Left lung (tissue), 4 donors: ENCODE measurements at regions not wholly inside any gene's neighbourhood (a gene's known extent, or its start where the extent isn't known, plus 50 kb on each side); places are given as distances from the start of the nearest gene placed in this dataset.
"Not testable (repeated sequence)": the region's sequence is repeated elsewhere in the genome, so short reads cannot be mapped to it uniquely, and the experiment has no call there.

Source experiments
- ATAC-seq: fragments of 200-7000 bp; cut with Tn5 transposase; one replicate; pipeline ENCODE4 v1.9.1; 2020; ENCODE audit warnings: moderate library complexity
- DNase-seq, 4 donors: peaks; one replicate each; pipeline ENCODE4 v3.0.0-alpha.2; 2013 to 2020
- H3K27ac ChIP-seq, 2 donors: fragments of 200-600 bp; sonication (generic) in 1 of 2; one replicate each; pipeline versions ENCODE4 v1.5.0 to v1.8.0; 2020 to 2021
- H3K27me3 ChIP-seq, 2 donors: fragments of 200-600 bp; sonication (generic) in 1 of 2; one replicate each; pipeline versions ENCODE4 v1.5.0 to v1.8.0; 2020 to 2021
- H3K36me3 ChIP-seq, 2 donors: fragments of 200-600 bp; sonication (generic) in 1 of 2; one replicate each; pipeline versions ENCODE4 v1.5.0 to v1.8.0; 2020 to 2021
- H3K4me1 ChIP-seq, 2 donors: fragments of 200-600 bp; one replicate each; pipeline ENCODE4 v1.8.0; 2021
- H3K4me3 ChIP-seq, 2 donors: fragments of 200-600 bp; sonication (generic) in 1 of 2; one replicate each; pipeline versions ENCODE4 v1.5.0 to v1.8.0; 2020 to 2021; ENCODE audit warnings: mild to moderate bottlenecking in 1 of 2
- H3K9me3 ChIP-seq, 2 donors: fragments of 200-600 bp; sonication (generic) in 1 of 2; one replicate each; pipeline versions ENCODE4 v1.5.0 to v1.8.0; 2020 to 2021
- intact Hi-C, 2 donors: fragments of 100-400 bp; cut with DNase I; formaldehyde crosslinking; loops; one replicate each; pipeline versions ENCODE4 v1.11.2 to v1.14.2; 2022
- TF ChIP-seq, protein P1 (sequence below), 2 donors: fragments of 200-600 bp; sonication (generic) in 1 of 2; IDR thresholded peaks; one replicate each; pipeline versions ENCODE4 v1.5.0 to v1.8.0; 2021; ENCODE audit warnings: antibody characterized with exemption in 2 of 2
- donor health status: DM: no; HTN: yes; CAD: no.
- donor health status: DM: no; HTN: no; CAD: no.

DNA sequence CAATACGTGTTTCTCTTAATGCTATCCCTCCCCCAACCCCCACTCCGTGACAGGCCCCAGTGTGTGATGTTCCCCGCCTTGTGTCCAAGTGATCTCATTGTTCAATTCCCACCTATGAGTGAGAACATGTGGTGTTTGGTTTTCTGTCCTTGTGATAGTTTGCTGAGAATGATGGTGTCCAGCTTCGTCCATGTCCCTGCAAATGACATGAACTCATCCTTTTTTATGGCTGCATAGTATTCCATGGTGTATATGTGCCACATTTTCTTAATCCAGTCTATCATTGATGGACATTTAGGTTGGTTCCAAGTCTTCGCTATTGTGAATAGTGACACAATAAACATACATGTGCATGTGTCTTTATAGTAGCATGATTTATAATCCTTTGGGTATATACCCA lies 52.5 kb downstream of the KIAA0408 start:
- H3K4me3 ChIP-seq, H3K27ac ChIP-seq, DNase-seq, H3K27me3 ChIP-seq, ATAC-seq, intact Hi-C loops, H3K36me3 ChIP-seq, H3K4me1 ChIP-seq, H3K9me3 ChIP-seq: not testable (repeated sequence)

DNA sequence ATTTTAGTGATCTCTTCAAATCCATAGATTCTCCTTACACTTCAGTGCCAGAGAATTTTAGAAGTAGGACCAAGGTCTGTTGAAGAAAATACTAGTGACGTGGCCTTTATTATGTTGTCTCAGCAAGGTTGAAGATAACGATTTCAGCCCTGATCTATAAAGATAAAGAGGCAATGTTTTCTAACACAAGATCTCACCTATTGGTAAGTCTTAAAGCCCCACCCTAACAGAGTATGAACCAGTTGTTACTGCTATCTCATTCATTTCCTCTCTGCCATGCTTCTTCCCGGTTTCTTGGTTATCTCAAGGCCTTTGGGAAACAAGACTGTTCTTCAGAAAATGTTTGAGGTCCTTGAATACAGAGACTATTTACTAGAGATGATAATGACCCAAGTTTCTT lies 53.1 kb downstream of the KIAA0408 start:
- no peak for DNase-seq
- no peak overlapping the region for H3K4me3 ChIP-seq
- peaks cover 0 to 7% of the 10 kb centered on the region in 2 donors for H3K9me3 ChIP-seq
- H3K36me3 ChIP-seq = no peaks in the 10 kb centered on the region
- ATAC-seq = no peak
- H3K27me3 ChIP-seq = no peaks in the 10 kb centered on the region
- no peak overlapping the region for H3K27ac ChIP-seq
- TF ChIP-seq, protein P1, sequence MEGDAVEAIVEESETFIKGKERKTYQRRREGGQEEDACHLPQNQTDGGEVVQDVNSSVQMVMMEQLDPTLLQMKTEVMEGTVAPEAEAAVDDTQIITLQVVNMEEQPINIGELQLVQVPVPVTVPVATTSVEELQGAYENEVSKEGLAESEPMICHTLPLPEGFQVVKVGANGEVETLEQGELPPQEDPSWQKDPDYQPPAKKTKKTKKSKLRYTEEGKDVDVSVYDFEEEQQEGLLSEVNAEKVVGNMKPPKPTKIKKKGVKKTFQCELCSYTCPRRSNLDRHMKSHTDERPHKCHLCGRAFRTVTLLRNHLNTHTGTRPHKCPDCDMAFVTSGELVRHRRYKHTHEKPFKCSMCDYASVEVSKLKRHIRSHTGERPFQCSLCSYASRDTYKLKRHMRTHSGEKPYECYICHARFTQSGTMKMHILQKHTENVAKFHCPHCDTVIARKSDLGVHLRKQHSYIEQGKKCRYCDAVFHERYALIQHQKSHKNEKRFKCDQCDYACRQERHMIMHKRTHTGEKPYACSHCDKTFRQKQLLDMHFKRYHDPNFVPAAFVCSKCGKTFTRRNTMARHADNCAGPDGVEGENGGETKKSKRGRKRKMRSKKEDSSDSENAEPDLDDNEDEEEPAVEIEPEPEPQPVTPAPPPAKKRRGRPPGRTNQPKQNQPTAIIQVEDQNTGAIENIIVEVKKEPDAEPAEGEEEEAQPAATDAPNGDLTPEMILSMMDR (IDR thresholded peaks at IDR 0.05) = no peak
- H3K4me1 ChIP-seq = no peaks in the 10 kb centered on the region
- intact Hi-C loops = no loop called here

DNA sequence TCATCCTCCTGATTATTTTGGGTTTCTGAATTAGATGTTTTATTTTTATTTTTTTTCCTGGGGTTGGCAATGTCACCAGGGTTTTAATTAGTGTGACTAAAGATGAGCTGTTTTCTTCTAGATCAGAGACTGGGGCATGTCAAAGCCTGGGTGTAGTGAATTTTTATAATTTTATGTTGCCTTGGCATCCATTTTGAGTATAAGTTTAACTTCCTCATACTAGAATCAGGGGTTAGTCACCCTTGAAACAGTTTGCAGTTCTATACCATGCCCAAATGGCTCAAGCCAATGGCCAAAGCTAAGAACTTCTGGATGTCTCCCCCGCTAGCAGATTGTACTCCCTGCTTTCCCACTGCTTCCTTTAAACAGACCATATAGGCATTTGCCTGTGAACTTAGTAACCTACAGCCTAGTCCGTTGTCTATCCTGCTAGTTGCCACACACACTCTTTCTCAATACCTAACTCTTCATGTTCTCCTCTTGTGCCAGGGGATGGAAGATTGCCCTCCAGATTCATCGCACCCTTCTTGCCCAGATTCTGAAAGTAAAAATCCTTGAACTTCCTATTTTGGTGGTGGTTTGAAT lies 54.5 kb downstream of the KIAA0408 start:
- ATAC-seq (no peak), DNase-seq (no peak)
- H3K4me1 ChIP-seq = no peaks in the 10 kb centered on the region
- TF ChIP-seq, protein P1 (IDR thresholded peaks at IDR 0.05) = no peak
- H3K27ac ChIP-seq = no peak overlapping the region
- intact Hi-C loops = no loop called here
- H3K27me3 ChIP-seq = no peaks in the 10 kb centered on the region
- no peak overlapping the region for H3K4me3 ChIP-seq
- no peaks in the 10 kb centered on the region for H3K36me3 ChIP-seq
- peaks cover 0 to 7% of the 10 kb centered on the region in 2 donors for H3K9me3 ChIP-seq

DNA sequence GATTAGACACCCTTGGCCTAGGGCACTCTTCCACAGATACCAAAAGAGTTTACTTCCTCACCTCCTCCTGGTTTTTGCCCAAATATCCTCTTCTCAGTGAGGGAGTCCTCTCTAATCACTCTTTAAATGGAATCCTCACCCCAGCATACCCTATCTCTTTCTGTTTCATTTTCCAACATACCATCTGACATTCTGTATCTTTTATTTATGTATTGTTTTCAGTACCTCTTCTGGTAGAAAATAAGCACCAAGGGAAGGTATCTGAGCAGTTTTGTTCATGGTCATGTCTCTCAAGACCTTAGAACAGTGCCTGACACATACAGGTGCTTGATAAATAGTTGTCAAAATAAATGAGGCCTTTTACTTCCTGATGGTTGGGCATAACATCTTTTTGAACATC lies 55.1 kb downstream of the KIAA0408 start:
- TF ChIP-seq, protein P1 (IDR thresholded peaks at IDR 0.05) = no peak
- Histone ChIP-seq H3K4me1 (no peaks in the 10 kb centered on the region), H3K9me3 (peaks cover 0 to 7% of the 10 kb centered on the region in 2 donors), H3K27me3 (no peaks in the 10 kb centered on the region), H3K4me3 (no peak overlapping the region), H3K36me3 (no peaks in the 10 kb centered on the region), H3K27ac (no peak overlapping the region)
- ATAC-seq (no peak), DNase-seq (no peak)
- intact Hi-C loops = no loop called here

DNA sequence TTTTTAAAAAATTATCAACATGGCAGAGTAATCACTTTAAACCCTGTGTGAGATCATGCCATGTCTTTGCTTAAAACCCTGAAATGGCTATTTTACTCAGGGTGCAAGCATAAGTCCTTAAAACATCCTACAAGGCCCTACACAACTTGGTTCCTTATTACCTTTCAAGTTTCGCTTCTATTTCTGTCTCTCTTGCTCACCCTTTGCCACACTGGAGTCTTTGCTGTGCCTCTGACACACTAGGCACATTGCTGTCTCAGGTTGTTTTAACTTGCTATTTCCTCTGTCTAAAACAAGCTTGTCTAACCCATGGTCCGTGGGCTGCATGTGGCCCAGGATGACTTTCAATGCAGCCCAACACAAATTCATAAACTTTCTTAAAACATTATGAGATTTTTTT lies 55.6 kb downstream of the KIAA0408 start:
- Histone ChIP-seq H3K27me3 (no peaks in the 10 kb centered on the region), H3K4me1 (no peaks in the 10 kb centered on the region), H3K4me3 (no peak overlapping the region), H3K27ac (no peak overlapping the region), H3K9me3 (peaks cover 0 to 7% of the 10 kb centered on the region in 2 donors), H3K36me3 (no peaks in the 10 kb centered on the region)
- DNase-seq (no peak), ATAC-seq (no peak)
- TF ChIP-seq, protein P1 (IDR thresholded peaks at IDR 0.05) = no peak
- intact Hi-C loops = no loop called here
